ENCODE measurements at regions not wholly inside any gene's neighbourhood (a gene's known extent, or its start where the extent isn't known, plus 50 kb on each side); places are given as distances from the start of the nearest gene placed in this dataset.
"Not testable (repeated sequence)": the region's sequence is repeated elsewhere in the genome, so short reads cannot be mapped to it uniquely, and the experiment has no call there.

- not testable (repeated sequence) for DNase-seq
Observed at GRCh38 chr6:94687255-94687654, 890.1 kb upstream of the MANEA start.

GRCh38 chr6:94683409-94683808, 893.9 kb upstream of the MANEA start:
- no peak for DNase-seq

GRCh38 chr6:94680669-94681212, 896.6 kb upstream of the MANEA start:
- no peak for DNase-seq

GRCh38 chr6:94673251-94673650, 904.1 kb upstream of the MANEA start:
- no peak for DNase-seq

GRCh38 chr6:94670017-94670416, 907.3 kb upstream of the MANEA start:
- DNase-seq, result no peak

GRCh38 chr6:94668876-94669275, 908.5 kb upstream of the MANEA start:
- no peak for DNase-seq

- no peak for DNase-seq
Observed at GRCh38 chr6:94658929-94659328, 918.4 kb upstream of the MANEA start.

- no peak for DNase-seq
Observed at GRCh38 chr6:94651239-94651638, 926.1 kb upstream of the MANEA start.

GRCh38 chr6:94645191-94645590, 932.1 kb upstream of the MANEA start:
- DNase-seq, result no peak

- DNase-seq, result no peak
Observed at GRCh38 chr6:94639564-94639963, 937.8 kb upstream of the MANEA start.

- DNase-seq, result peak; percentile 71
Observed at GRCh38 chr6:94636780-94637385, 940.5 kb upstream of the MANEA start.

GRCh38 chr6:94623586-94623985, 953.7 kb upstream of the MANEA start:
- DNase-seq, result no peak

- DNase-seq, result no peak
Observed at GRCh38 chr6:94622783-94623182, 954.6 kb upstream of the MANEA start.

- no peak for DNase-seq
Observed at GRCh38 chr6:94600636-94601035, 976.7 kb upstream of the MANEA start.

- no peak for DNase-seq
Observed at GRCh38 chr6:94597487-94597886, 979.8 kb upstream of the MANEA start.

GRCh38 chr6:94590416-94590815, 986.9 kb upstream of the MANEA start:
- no peak for DNase-seq

GRCh38 chr6:94588301-94588700, 989.0 kb upstream of the MANEA start:
- DNase-seq, result no peak

- no peak for DNase-seq
Observed at GRCh38 chr6:94584211-94584610, 993.1 kb upstream of the MANEA start.

- DNase-seq, result no peak
Observed at GRCh38 chr6:94570581-94570980, 1006.8 kb upstream of the MANEA start.

GRCh38 chr6:94562846-94563245, 1014.5 kb upstream of the MANEA start:
- DNase-seq, result no peak

- DNase-seq, result no peak
Observed at GRCh38 chr6:94559829-94560537, 1017.4 kb upstream of the MANEA start.

GRCh38 chr6:94557207-94557606, 1020.1 kb upstream of the MANEA start:
- not testable (repeated sequence) for DNase-seq

GRCh38 chr6:94548201-94548600, 1029.1 kb upstream of the MANEA start:
- no peak for DNase-seq

- no peak for DNase-seq
Observed at GRCh38 chr6:94535798-94536197, 1041.5 kb upstream of the MANEA start.

Data from NCI-H2081 treated with DMSO at 0.1 percent for 48 hours (cell line).